Skin of body (tissue), 1 donor: ENCODE measurements at regions not wholly inside any gene's neighbourhood (a gene's known extent, or its start where the extent isn't known, plus 50 kb on each side); places are given as distances from the start of the nearest gene placed in this dataset.

ENCODE experiments used
- DNase-seq: peaks from one replicate; lab custom pipeline; 2025; lab: John Stamatoyannopoulos, UW

GRCh38 chr6:126147291-126147815 lies 161.0 kb downstream of the TRMT11 start:
- no peak for DNase-seq

DNA sequence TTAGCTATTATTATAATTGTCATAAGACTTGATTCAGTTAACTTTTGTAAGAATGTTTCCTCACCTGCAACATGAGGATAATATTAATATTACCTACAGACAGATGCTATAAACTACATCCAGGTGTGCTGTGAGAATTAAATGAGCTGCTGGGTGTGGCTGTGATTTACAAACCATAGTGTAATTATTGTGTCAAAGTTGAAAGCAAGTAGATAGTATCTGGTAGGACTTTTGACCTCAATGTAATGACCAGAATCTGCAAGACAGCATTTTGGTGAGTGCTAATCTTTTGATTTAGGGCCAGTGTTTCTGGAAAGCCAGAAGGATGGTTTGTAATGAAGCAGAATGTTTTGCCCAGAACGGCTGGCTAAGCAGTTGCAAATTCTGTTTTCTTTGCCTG lies 162.5 kb downstream of the TRMT11 start:
- DNase-seq: no peak

DNA sequence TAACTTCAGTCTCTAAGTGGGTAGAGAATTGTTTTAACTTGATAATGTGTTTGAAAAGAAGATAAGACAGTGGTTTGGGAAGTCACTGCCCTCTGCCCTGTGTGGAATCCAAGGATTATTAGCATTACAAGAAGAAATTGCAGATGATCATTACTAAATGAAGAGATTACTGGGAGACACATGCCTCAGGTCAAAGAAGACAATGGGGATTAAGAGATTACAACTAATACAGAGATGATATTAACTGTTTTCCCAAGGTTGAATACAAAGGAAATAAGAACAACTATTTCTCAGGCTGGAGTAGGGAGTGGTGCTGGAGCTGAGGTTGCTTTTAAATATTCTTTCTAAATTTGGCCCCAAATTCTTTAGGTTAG lies 166.0 kb downstream of the TRMT11 start:
- no peak for DNase-seq

DNA sequence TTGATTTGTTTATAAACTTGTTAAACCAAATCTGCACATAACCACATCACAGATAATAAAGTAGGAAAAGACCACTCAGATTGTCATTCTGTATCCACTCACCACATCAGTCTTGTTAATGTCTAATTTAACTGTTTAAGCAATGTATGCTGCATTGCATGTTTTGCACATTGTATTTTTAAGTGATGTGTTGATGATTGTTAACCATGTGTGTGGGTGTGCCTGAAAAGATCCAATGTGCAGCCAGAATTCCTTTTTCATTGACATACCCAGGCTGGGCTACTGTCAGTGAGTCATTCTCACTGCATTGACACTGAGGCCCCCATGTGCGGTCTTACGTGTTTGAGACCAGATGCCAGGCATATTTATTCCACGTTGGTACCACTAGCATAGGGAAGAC lies 167.3 kb downstream of the TRMT11 start:
- peak; percentile 59 for DNase-seq

DNA sequence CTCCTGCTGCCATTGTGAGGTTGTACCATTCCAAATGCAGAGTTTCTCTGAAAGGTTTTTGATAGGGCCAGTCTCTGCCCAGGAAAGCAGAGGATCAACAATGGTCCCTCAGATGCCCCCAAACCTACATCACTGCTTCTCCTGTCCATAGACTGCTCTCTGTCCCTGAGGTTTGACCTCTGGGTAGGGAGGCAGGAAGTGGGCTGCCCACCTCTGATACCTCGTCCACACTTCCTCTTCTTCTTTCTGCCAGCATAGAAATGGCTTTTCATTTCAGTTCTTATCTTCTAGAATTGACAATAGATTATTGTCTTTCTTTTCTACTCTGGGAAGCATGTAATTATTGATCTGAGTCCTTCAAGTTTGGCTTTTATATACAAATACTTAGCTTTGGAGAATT lies 170.6 kb downstream of the TRMT11 start:
- no peak for DNase-seq

- DNase-seq: peak; percentile 78
Measured at GRCh38 chr6:126167726-126168125, 172.2 kb upstream of the CENPW start.

DNA sequence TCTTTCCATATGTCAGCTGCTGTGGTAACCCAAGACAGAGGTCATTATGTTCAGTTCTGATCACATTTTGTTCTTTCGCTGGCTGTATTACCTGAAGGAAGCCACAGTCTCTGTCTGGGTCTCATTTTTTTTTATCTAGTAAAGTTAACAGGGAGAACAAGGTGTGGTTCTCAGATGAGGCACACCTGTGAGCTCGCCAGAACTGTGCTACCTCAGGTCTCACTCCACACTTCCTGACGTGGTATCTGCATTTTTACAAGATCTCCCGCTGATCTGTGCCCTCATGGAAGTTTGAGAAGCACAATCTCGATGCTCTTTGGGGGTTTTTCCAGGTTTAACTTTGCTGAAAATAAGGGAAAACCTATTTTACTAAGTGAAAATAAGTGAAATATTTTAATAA lies 169.5 kb upstream of the CENPW start:
- DNase-seq: no peak

GRCh38 chr6:126170978-126171382 lies 168.9 kb upstream of the CENPW start:
- DNase-seq: no peak

DNA sequence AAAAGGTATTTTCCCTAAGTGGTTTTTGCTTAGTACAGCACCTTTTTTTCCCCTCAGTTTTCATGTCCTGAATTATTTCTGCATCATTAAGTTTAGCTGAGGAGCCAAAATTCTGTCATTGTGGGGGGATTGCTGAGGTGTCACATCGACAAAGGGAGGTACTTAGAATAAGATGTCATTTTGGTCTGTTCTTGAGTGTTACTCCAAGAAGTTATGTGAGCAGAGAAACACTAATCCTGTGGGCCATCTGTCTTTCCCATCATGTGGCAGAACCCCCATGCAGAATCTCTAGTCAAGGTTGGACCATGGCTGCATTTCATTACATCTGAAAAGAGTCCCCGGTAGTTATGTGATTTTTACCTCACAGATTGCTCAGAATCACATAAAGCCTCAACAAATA lies 167.8 kb upstream of the CENPW start:
- no peak for DNase-seq

DNA sequence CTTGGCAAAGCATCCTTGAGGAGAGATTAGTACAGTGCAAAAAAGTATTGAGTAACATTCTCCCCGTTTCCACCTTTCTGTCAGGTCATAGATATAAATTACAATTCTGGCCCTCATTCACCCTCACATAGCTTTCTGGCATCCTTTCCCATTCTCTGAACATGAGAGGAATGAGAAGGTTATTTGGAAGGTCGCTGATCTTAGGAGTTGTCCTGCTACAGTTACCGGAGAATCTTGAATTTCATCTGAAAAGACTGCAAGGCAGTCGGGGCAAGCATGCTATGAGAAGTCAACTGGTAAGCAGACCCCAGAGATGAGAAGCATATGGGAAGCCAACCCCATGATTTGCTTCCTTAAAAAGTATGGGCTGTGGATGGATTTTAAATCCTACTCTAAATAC lies 166.7 kb upstream of the CENPW start:
- no peak for DNase-seq

DNA sequence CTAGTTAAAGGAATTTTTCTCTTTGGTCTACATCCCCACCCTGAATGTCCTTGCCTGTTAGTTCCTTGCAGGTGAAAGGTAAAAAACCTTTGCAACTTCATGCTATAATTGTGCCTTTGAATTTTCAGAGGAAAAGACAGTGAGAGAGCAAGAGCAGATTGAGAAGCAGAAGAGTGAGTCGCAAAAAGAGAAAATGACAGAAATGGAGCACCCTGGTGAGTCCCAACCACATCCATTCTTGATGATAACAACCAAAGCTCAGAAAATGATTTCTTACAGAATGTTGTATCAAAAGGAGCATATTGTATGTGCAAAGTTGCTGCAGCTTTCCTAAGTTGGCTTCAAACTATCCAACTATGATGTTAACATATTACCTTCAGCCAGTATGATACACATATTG lies 165.2 kb upstream of the CENPW start:
- no peak for DNase-seq

DNA sequence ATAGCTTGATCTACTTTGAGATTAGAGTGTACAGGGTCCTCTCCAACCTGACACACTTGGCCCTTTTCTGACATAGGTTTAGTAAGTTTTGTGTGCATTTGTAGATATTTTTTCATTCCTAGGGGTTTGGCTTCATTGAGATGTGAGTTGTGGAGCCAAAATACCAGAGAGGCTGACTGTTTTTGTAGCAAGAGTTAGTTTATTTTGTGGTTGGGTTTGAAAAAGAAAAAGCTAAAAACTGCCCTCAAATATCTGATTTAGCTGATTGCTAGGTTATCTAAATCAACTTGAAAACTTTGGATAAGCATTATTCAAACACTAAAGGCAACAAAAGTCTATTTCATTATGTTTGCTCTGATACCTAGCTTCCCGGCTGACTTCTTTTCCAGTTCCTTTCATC lies 164.7 kb upstream of the CENPW start:
- DNase-seq: no peak

GRCh38 chr6:126176282-126176681 lies 163.6 kb upstream of the CENPW start:
- DNase-seq: no peak

DNA sequence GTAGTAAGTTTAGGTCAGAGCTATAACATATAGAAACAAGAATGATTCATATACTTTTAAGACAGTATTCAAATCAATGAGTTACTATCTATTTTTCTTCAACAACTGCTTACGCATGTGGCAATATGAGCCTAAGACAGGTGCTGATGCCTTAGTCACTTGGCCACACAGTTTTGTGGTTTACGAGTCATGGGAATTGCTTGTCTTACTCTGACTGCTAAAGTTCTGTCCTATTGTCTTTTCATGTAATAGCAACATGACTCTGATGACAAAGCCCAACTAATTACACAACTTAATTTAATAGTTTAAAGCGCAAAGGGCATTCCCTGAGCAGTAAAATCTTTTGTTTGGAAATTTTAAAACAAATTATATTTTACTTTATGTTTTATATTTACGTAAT lies 159.3 kb upstream of the CENPW start:
- DNase-seq: no peak

DNA sequence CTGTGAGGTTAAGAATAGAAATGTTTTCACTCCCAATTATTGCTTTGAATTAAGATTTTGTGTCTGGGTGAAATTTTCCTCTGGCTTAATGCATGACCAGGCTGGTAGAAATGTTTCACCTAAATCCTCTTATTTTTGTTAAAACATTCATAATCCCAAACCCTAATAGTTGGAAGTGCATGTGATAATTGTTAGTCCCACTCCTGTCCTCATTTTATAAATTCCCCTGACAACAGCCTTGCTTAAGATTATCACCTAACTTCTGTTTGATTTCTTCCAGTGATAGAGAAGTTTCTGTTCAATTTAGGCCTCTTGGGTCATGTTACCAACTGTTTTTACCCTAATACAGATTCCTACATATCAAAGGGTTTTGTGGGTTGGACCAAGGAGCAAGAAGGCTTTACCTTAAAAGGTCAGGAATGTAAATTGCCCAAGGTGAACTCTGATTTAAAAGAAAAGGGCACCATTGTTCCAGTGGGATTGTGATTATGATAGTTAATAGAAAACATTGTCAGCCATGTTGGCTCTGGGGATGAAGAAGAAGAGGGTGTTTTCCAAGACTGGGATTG lies 158.7 kb upstream of the CENPW start:
- DNase-seq: no peak

GRCh38 chr6:126181890-126182289 lies 158.0 kb upstream of the CENPW start:
- no peak for DNase-seq

DNA sequence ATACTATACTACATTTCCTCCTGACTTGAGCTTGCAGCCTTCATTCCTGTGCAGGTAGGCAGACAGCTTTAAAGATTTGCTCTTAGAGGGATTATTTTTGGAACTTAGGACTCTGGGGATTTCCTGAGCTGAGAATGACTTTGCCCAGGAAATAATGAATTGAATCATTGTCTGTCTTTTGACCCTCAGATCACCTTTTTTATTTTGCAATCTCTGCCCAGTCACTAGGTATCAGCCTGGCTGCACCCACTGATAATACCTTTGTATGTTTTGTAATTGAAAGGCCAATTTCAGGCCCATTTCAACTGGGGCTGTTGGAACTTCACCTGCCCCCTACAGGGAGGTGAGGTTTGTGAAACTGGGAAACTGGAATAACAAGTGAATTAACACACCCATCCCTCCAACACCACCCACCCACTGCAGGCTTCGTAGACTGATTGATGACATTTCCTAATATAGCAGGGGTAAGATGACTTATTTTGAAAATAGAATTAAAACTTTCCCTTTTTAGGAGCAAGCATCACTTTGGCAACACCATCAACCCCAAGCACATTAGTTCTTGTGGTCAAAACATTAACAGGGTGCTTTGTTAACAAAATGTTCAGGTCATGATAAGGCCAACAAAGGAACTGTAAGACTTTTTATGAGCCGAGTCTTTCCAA lies 157.1 kb upstream of the CENPW start:
- no peak for DNase-seq

DNA sequence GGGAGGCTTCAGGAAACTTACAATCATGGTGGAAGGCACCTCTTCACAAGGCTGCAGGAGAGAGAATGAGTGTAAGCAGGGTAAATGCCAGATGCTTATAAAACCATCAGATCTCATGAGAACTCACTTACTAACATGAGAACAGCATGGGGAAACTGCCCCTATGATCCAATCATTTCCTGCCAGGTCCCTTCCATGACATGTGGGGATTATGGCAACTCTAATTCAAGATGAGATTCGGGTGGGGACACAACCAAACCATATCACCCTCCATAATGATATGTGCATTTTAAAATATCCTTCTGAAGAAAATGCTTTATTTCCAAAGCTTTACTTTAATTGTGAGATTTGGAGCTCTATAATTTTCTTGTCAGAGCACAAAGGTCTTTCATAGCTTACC lies 154.1 kb upstream of the CENPW start:
- DNase-seq: no peak

GRCh38 chr6:126188279-126188909 lies 151.5 kb upstream of the CENPW start:
- DNase-seq: no peak

DNA sequence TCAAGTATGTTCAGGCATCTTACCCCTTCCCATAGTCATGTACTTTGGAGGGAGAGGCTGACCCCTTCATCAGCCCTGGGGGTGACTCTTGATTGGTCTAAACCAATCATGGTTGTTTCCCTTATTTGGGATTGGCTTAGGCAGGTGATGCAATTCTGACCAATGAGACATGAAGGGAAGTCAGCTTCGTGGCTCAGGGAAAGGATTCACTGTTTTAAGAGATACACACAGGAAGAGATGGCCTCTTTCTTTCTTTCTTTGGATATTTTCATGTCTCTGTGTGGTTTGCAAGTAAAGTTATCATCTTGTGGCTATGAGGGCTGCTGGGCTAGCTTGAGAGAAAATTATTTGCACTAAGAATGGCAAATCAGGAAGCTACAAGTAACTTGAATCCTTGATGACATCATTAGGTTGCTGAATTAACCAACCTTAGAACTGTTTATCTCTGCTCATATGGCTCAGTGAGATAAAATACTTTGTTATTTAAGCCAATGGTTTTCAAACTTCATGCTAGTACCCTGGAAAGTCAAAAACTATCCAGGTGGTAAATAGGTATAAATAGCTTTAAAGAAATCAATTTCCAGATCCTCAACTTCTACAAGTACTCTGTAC lies 144.2 kb upstream of the CENPW start:
- no peak for DNase-seq

GRCh38 chr6:126198631-126199030 lies 141.3 kb upstream of the CENPW start:
- no peak for DNase-seq

- DNase-seq: no peak
Measured at GRCh38 chr6:126199466-126199865, 140.4 kb upstream of the CENPW start.

GRCh38 chr6:126202707-126203106 lies 137.2 kb upstream of the CENPW start:
- DNase-seq: no peak
